Psoas muscle (tissue), 7 donors: ENCODE measurements at regions not wholly inside any gene's neighbourhood (a gene's known extent, or its start where the extent isn't known, plus 50 kb on each side); places are given as distances from the start of the nearest gene placed in this dataset.
A peak's percentile ranks its signal among the peaks of the same experiment; 100 is the strongest.

Source experiments
- ATAC-seq, 4 donors: fragments of 200-7000 bp; cut with Tn5 transposase; one replicate each; pipeline ENCODE4 v1.9.1; 2020; ENCODE audit warnings: moderate library complexity in 3 of 4, mild to moderate bottlenecking in 2 of 4
- DNase-seq, 2 donors: peaks; one replicate each; pipeline ENCODE4 v3.0.0-alpha.2; 2020
- H3K27ac ChIP-seq: fragments of 200-600 bp; one replicate; pipeline ENCODE4 v1.8.0; 2022
- H3K27me3 ChIP-seq, 3 donors: fragments of 200-600 bp in 1 of 3; one replicate each; pipeline versions ENCODE4 v1.6.1 to v1.8.0; 2013 to 2022; ENCODE audit warnings: low read length in 2 of 3, mild to moderate bottlenecking in 2 of 3, moderate library complexity in 1 of 3; ENCODE audit not compliant: insufficient read depth in 3 of 3
- H3K36me3 ChIP-seq, 2 donors: fragments of 200-600 bp in 1 of 2; one replicate each; pipeline versions ENCODE4 v1.6.1 to v1.8.0; 2013 to 2022; ENCODE audit warnings: low read depth in 1 of 2, mild to moderate bottlenecking in 1 of 2, moderate library complexity in 1 of 2; ENCODE audit not compliant: insufficient read depth in 1 of 2
- H3K4me1 ChIP-seq: fragments of 200-600 bp; one replicate; pipeline ENCODE4 v1.8.0; 2022
- H3K4me3 ChIP-seq: fragments of 200-600 bp; one replicate; pipeline ENCODE4 v1.8.0; 2022; ENCODE audit warnings: mild to moderate bottlenecking
- H3K9me3 ChIP-seq: fragments of 200-600 bp; one replicate; pipeline ENCODE4 v1.8.0; 2022
- CTCF ChIP-seq: fragments of 200-600 bp; IDR thresholded peaks from one replicate; pipeline ENCODE4 v1.8.0; 2022; ENCODE audit warnings: antibody characterized with exemption
- WGBS, 3 donors: extraction: QIAGEN DNeasy Blood & Tissue Kit; methylation state at CpG; one replicate each; pipeline versions ENCODE4 v1.1.6 to v1.1.7; 2013; 5-methylcytosine and 5-hydroxymethylcytosine counted together
- intact Hi-C, 2 donors: fragments of 100-400 bp; cut with DNase I; formaldehyde crosslinking; loops; one replicate each; pipeline versions ENCODE4 v1.11.0 to v1.14.2; 2022
- donor health status: healthy with polysubstance abuse.
- donor health status: DM: no; HTN: no; CAD: no; lungs with moderate emphysema.
- donor health status: Bipolar disorder and iron deficiency.
- donor health status: healthy.
- donor health status: DM: yes; HTN: yes; CAD: no.
- donor health status: DM: no; HTN: no; CAD: no.
- donor health status: DM: yes; HTN: yes; CAD: no.

GRCh38 chr6:12580290-12580689 lies 136.3 kb upstream of the PHACTR1 start:
- WGBS, 3 donors = 85 to 89% (median 85%) methylated on average over 3 of the region's 3 CpGs
- ATAC-seq (no peak), DNase-seq (no peak)
- Histone ChIP-seq H3K36me3 (no peaks in the 10 kb centered on the region), H3K4me1 (no peaks in the 10 kb centered on the region), H3K27me3 (no peaks in the 10 kb centered on the region), H3K4me3 (no peak overlapping the region), H3K27ac (no peak overlapping the region), H3K9me3 (no peaks in the 10 kb centered on the region)
- intact Hi-C loops = no loop called here
- no peak for TF ChIP-seq CTCF

- Histone ChIP-seq H3K9me3 (no peaks in the 10 kb centered on the region), H3K4me3 (no peak overlapping the region), H3K27me3 (no peaks in the 10 kb centered on the region), H3K27ac (no peak overlapping the region), H3K36me3 (no peaks in the 10 kb centered on the region), H3K4me1 (no peaks in the 10 kb centered on the region)
- ATAC-seq = no peak
- 60 to 71% (median 67%) methylated on average over 4 of the region's 4 CpGs for WGBS, 3 donors
- DNase-seq = no peak
- intact Hi-C loops = no loop called here
- no peak for TF ChIP-seq CTCF
Observed at GRCh38 chr6:12582421-12583110, 134.0 kb upstream of the PHACTR1 start.

- Histone ChIP-seq H3K4me3 (no peak overlapping the region), H3K27ac (peak overlapping the region; percentile 54), H3K9me3 (no peaks in the 10 kb centered on the region), H3K4me1 (no peaks in the 10 kb centered on the region), H3K27me3 (no peaks in the 10 kb centered on the region), H3K36me3 (no peaks in the 10 kb centered on the region)
- 56 to 62% (median 57%) methylated on average over 14 of the region's 14 CpGs for WGBS, 3 donors
- intact Hi-C loops = no loop called here
- DNase-seq = no peak
- no peak for TF ChIP-seq CTCF
- ATAC-seq = no peak
Observed at GRCh38 chr6:12584631-12585405, 131.7 kb upstream of the PHACTR1 start.

- DNase-seq (no peak), ATAC-seq (no peak)
- H3K4me1 ChIP-seq = no peaks in the 10 kb centered on the region
- H3K4me3 ChIP-seq = no peak overlapping the region
- no peak for TF ChIP-seq CTCF
- H3K36me3 ChIP-seq = no peaks in the 10 kb centered on the region
- 58 to 60% (median 58%) methylated on average over 12 of the region's 12 CpGs for WGBS, 3 donors
- intact Hi-C loops = no loop called here
- peak overlapping the region; percentile 54 for H3K27ac ChIP-seq
- H3K27me3 ChIP-seq = no peaks in the 10 kb centered on the region
- no peaks in the 10 kb centered on the region for H3K9me3 ChIP-seq
Observed at GRCh38 chr6:12585497-12585958, 131.0 kb upstream of the PHACTR1 start.
